Inflammatory macrophage treated with lipopolysaccharide for 1 hour (primary cell): ENCODE measurements at regions not wholly inside any gene's neighbourhood (a gene's known extent, or its start where the extent isn't known, plus 50 kb on each side); places are given as distances from the start of the nearest gene placed in this dataset.
"Not testable (repeated sequence)": the region's sequence is repeated elsewhere in the genome, so short reads cannot be mapped to it uniquely, and the experiment has no call there.

Experiments used
- DNase-seq, 2 donors: peaks; one replicate each; pipeline ENCODE4 v3.0.0-alpha.2; 2020 to 2022

GRCh38 chr10:34907743-34908430, 92.8 kb upstream of the PARD3 start:
- no peak for DNase-seq

- no peak for DNase-seq
These were observed 91.2 kb upstream of the PARD3 start for GRCh38 chr10:34906067-34906965.

GRCh38 chr10:34905200-34905927, 90.3 kb upstream of the PARD3 start:
- no peak for DNase-seq

- no peak for DNase-seq
These were observed 89.1 kb upstream of the PARD3 start for GRCh38 chr10:34904191-34904590.

GRCh38 chr10:34899161-34899560, 84.1 kb upstream of the PARD3 start:
- DNase-seq = no peak

- DNase-seq = no peak
These were observed 80.9 kb upstream of the PARD3 start for GRCh38 chr10:34895977-34896376.

GRCh38 chr10:34895046-34895445, 80.0 kb upstream of the PARD3 start:
- DNase-seq = not testable (repeated sequence)

- not testable (repeated sequence) for DNase-seq
These were observed 77.4 kb upstream of the PARD3 start for GRCh38 chr10:34892521-34892920.

GRCh38 chr10:34890939-34891338, 75.8 kb upstream of the PARD3 start:
- no peak for DNase-seq

GRCh38 chr10:34889004-34889869, 74.1 kb upstream of the PARD3 start:
- DNase-seq = no peak

GRCh38 chr10:34886906-34887642, 72.0 kb upstream of the PARD3 start:
- DNase-seq = no peak

GRCh38 chr10:34885898-34886297, 70.8 kb upstream of the PARD3 start:
- DNase-seq = no peak

- no peak for DNase-seq
These were observed 69.9 kb upstream of the PARD3 start for GRCh38 chr10:34885011-34885410.

- no peak for DNase-seq
These were observed 69.3 kb upstream of the PARD3 start for GRCh38 chr10:34884272-34884952.

GRCh38 chr10:34880817-34881216, 65.7 kb upstream of the PARD3 start:
- no peak for DNase-seq

GRCh38 chr10:34878651-34879050, 63.6 kb upstream of the PARD3 start:
- DNase-seq = not testable (repeated sequence)

- DNase-seq = no peak
These were observed 60.0 kb upstream of the PARD3 start for GRCh38 chr10:34875061-34875460.

- DNase-seq = no peak
These were observed 57.7 kb upstream of the PARD3 start for GRCh38 chr10:34872820-34873219.

GRCh38 chr10:34869135-34869836, 54.2 kb upstream of the PARD3 start:
- DNase-seq = no peak

GRCh38 chr10:34868589-34868988, 53.5 kb upstream of the PARD3 start:
- no peak for DNase-seq
